ENCODE measurements at regions not wholly inside any gene's neighbourhood (a gene's known extent, or its start where the extent isn't known, plus 50 kb on each side); places are given as distances from the start of the nearest gene placed in this dataset.

GRCh38 chr4:12538162-12538561 lies 946.0 kb downstream of the RAB28 start:
- no peak for TF ChIP-seq KAT8 (IDR thresholded peaks at IDR 0.05; ENCODE audit: low read depth)
- TF ChIP-seq L3MBTL2 (IDR thresholded peaks at IDR 0.05): no peak
- TF ChIP-seq CHD1 (IDR thresholded peaks at IDR 0.05; ENCODE audit: low read length): no peak
- no peak for TF ChIP-seq ZC3H11A (IDR thresholded peaks at IDR 0.05; ENCODE audit: low read depth, low read length)
- TF ChIP-seq SOX6 (IDR thresholded peaks at IDR 0.05): no peak

Data from K562 (cell line).